ENCODE measurements at regions not wholly inside any gene's neighbourhood (a gene's known extent, or its start where the extent isn't known, plus 50 kb on each side); places are given as distances from the start of the nearest gene placed in this dataset.

- no peak overlapping the region for H2AFZ ChIP-seq (ENCODE audit: low read length)
- ATAC-seq, result no peak
- no peak overlapping the region for H3K4me2 ChIP-seq (ENCODE audit: low read depth, low read length)
Observed at GRCh38 chr9:18268381-18268780, 205.6 kb upstream of the ADAMTSL1 start.

More at GRCh38 chr9:18268381-18268780, 205.6 kb upstream of the ADAMTSL1 start:
- no peak overlapping the region for H3K4me3 ChIP-seq (replicated peaks in 1 of 3; ENCODE audit: insufficient read depth in 1 of 3, low read depth in 2 of 3, low read length in 3 of 3)
- no TSS peak for BruUV-seq (replicated peaks)
- H3K36me3 ChIP-seq (replicated peaks in 1 of 2; ENCODE audit: control insufficient read depth in 1 of 2, insufficient read depth in 2 of 2, low read length in 2 of 2), result no peaks in the 10 kb centered on the region
- FAIRE-seq, result no peak
- in situ Hi-C loops (cut with HindIII; ENCODE audit: extremely low pct_ligation_motif_present, low pct_unique_long_range_greater_than_20kb) (loop anchor here (25.0 kb wide), 1 partner anchor 544 kb away; no protein-coding TSS in a partner anchor), intact Hi-C loops (cut with micrococcal nuclease; ENCODE audit: unreplicated experiment) (no loop called here)
- POLR2A ChIA-PET, result no interaction called here
- H3K9me3 ChIP-seq (ENCODE audit: low read length), result no peaks in the 10 kb centered on the region
- H3K79me2 ChIP-seq (ENCODE audit: insufficient read depth, low read length), result no peaks in the 10 kb centered on the region
- 0% methylated on average over 1 of the region's 1 CpG for WGBS (ENCODE audit: low lambda C conversion rate)
- TF ChIP-seq NFKB2 (CRISPR knock-in tag; IDR thresholded peaks at IDR 0.05; ENCODE audit: borderline replicate concordance) (no peak), ZNF501 (CRISPR knock-in tag; IDR thresholded peaks at IDR 0.05) (no peak), DZIP1 (CRISPR knock-in tag; IDR thresholded peaks at IDR 0.05) (no peak), HDAC2 (CRISPR knock-in tag; IDR thresholded peaks at IDR 0.05) (no peak), KLF16 (CRISPR knock-in tag; IDR thresholded peaks at IDR 0.05) (no peak), MXD3 (CRISPR knock-in tag; IDR thresholded peaks at IDR 0.05) (no peak), PRDM10 (CRISPR knock-in tag; IDR thresholded peaks at IDR 0.05; ENCODE audit: low read depth) (no peak), ZFY (CRISPR knock-in tag; IDR thresholded peaks at IDR 0.05) (no peak), ATF6 (CRISPR knock-in tag; conservative IDR thresholded peaks at IDR 0.05) (no peak), EZH2 (conservative IDR thresholded peaks at IDR 0.05; ENCODE audit: low read depth, low read length) (no peak), MED1 (CRISPR knock-in tag; IDR thresholded peaks at IDR 0.05) (no peak)
- CTCF ChIA-PET (ENCODE audit: low intra/inter-chr PET ratio, low total read pairs), result no interaction called here
- H3K9ac ChIP-seq (ENCODE audit: insufficient read depth, low read depth, low read length), result no peak overlapping the region
- no peaks in the 10 kb centered on the region for H4K20me1 ChIP-seq (ENCODE audit: insufficient read depth, low read length)
- H3K27me3 ChIP-seq (ENCODE audit: control insufficient read depth in 1 of 2, insufficient read depth in 2 of 2, low read length in 2 of 2), result no peaks in the 10 kb centered on the region; a peak in 1 of 5 replicates
- DNase-seq (ENCODE audit: low spot score), result no peak
- H3K4me1 ChIP-seq (ENCODE audit: insufficient read depth, low read length), result no peaks in the 10 kb centered on the region
- H3K27ac ChIP-seq (ENCODE audit: extremely low read length, insufficient read depth, low read length), result no peak overlapping the region

Measured in HepG2 (cell line).